MM.1S (cell line): ENCODE measurements at regions not wholly inside any gene's neighbourhood (a gene's known extent, or its start where the extent isn't known, plus 50 kb on each side); places are given as distances from the start of the nearest gene placed in this dataset.

ENCODE experiments used
- DNase-seq: peaks from one replicate; pipeline ENCODE4 v3.0.0-alpha.2; 2015
- H2AFZ ChIP-seq: fragments of 300-600 bp; sonication (generic); 2 replicates; pipeline ENCODE4 v1.6.0; 2016; ENCODE audit warnings: antibody characterized with exemption, low read length
- H3F3A ChIP-seq: fragments of 300-600 bp; sonication (generic); 2 replicates; pipeline ENCODE4 v1.6.1; 2016; ENCODE audit warnings: mild to moderate bottlenecking, antibody characterized with exemption, low read length, moderate library complexity, mixed read lengths; ENCODE audit not compliant: insufficient read depth
- H3K27ac ChIP-seq: fragments of 300-600 bp; sonication (generic); 2 replicates; pipeline ENCODE4 v1.5.1; 2016; ENCODE audit warnings: mild to moderate bottlenecking, low read length
- H3K27me3 ChIP-seq: fragments of 300-600 bp; sonication (generic); replicated peaks from 2 replicates; pipeline ENCODE4 v1.6.0; 2016; ENCODE audit warnings: low read length; ENCODE audit not compliant: insufficient read depth
- H3K36me3 ChIP-seq: fragments of 300-600 bp; sonication (generic); replicated peaks from 2 replicates; pipeline ENCODE4 v1.6.1; 2016; ENCODE audit warnings: mild to moderate bottlenecking, low read length, mixed read lengths; ENCODE audit not compliant: insufficient read depth
- H3K4me1 ChIP-seq: fragments of 300-600 bp; sonication (generic); 2 replicates; pipeline ENCODE4 v1.6.1; 2016; ENCODE audit warnings: low read length, mixed read lengths
- H3K4me2 ChIP-seq: fragments of 300-600 bp; sonication (generic); 2 replicates; pipeline ENCODE4 v1.6.0; 2016; ENCODE audit warnings: low read depth, low read length
- H3K4me3 ChIP-seq: fragments of 300-600 bp; sonication (generic); 2 replicates; pipeline ENCODE4 v1.5.1; 2016; ENCODE audit warnings: low read length, mixed read lengths
- H3K79me2 ChIP-seq: fragments of 300-600 bp; sonication (generic); 2 replicates; pipeline ENCODE4 v1.6.1; 2016; ENCODE audit warnings: mixed run types, low read length, mixed read lengths
- H3K9ac ChIP-seq: fragments of 300-600 bp; sonication (generic); 2 replicates; pipeline ENCODE4 v1.6.1; 2016; ENCODE audit warnings: low read length, mixed read lengths
- H3K9me2 ChIP-seq: fragments of 300-600 bp; sonication (generic); replicated peaks from 2 replicates; pipeline ENCODE4 v1.6.1; 2016; ENCODE audit warnings: mild to moderate bottlenecking, low read length, mixed read lengths; ENCODE audit not compliant: insufficient read depth
- H3K9me3 ChIP-seq: fragments of 300-600 bp; sonication (generic); replicated peaks from 2 replicates; pipeline ENCODE4 v1.6.1; 2016; ENCODE audit warnings: mild to moderate bottlenecking, low read length, mixed read lengths; ENCODE audit not compliant: insufficient read depth
- H4K20me1 ChIP-seq: fragments of 300-600 bp; sonication (generic); 2 replicates; pipeline ENCODE4 v1.6.1; 2016; ENCODE audit warnings: mild to moderate bottlenecking, low read length, moderate library complexity, mixed read lengths; ENCODE audit not compliant: insufficient read depth
- CTCF ChIP-seq: fragments of 300-600 bp; sonication (generic); IDR thresholded peaks from 2 replicates; pipeline ENCODE4 v1.5.1; 2016; ENCODE audit warnings: antibody characterized with exemption, low read length, mixed read lengths
- EZH2 ChIP-seq: fragments of 300-600 bp; sonication (generic); optimal IDR thresholded peaks from 2 replicates; pipeline ENCODE3; 2017; ENCODE audit warnings: low read depth, mild to moderate bottlenecking, antibody characterized with exemption, low read length, mixed read lengths
- EZH2phosphoT487 ChIP-seq: fragments of 300-600 bp; sonication (generic); IDR thresholded peaks from 2 replicates; pipeline ENCODE4 v1.6.1; 2018; ENCODE audit warnings: antibody characterized with exemption, low read length

GRCh38 chr5:148763996-148764395, 62.4 kb upstream of the ADRB2 start:
- Histone ChIP-seq H3K4me2 (no peak overlapping the region), H3K36me3 (no peaks in the 10 kb centered on the region), H4K20me1 (no peaks in the 10 kb centered on the region), H2AFZ (no peak overlapping the region), H3K4me3 (no peak overlapping the region), H3K9me2 (no peaks in the 10 kb centered on the region), H3K79me2 (no peaks in the 10 kb centered on the region), H3K9me3 (no peaks in the 10 kb centered on the region), H3K9ac (no peak overlapping the region), H3K27ac (no peak overlapping the region), H3K4me1 (peaks cover 25% of the 10 kb centered on the region), H3K27me3 (no peaks in the 10 kb centered on the region), H3F3A (peaks cover 18% of the 10 kb centered on the region)
- no peak for TF ChIP-seq CTCF
- no peak for TF ChIP-seq EZH2
- no peak for TF ChIP-seq EZH2phosphoT487
- no peak for DNase-seq

- Histone ChIP-seq H4K20me1 (no peaks in the 10 kb centered on the region), H3K27me3 (no peaks in the 10 kb centered on the region), H3K9me3 (no peaks in the 10 kb centered on the region), H3K4me2 (no peak overlapping the region), H3K27ac (no peak overlapping the region), H3K9me2 (no peaks in the 10 kb centered on the region), H2AFZ (no peak overlapping the region), H3K36me3 (no peaks in the 10 kb centered on the region), H3K9ac (no peak overlapping the region), H3K4me3 (no peak overlapping the region), H3K79me2 (no peaks in the 10 kb centered on the region), H3F3A (peaks cover 18% of the 10 kb centered on the region), H3K4me1 (peaks cover 25% of the 10 kb centered on the region)
- no peak for DNase-seq
- no peak for TF ChIP-seq EZH2
- TF ChIP-seq EZH2phosphoT487 = no peak
- TF ChIP-seq CTCF = no peak
These were observed 61.4 kb upstream of the ADRB2 start for GRCh38 chr5:148765061-148765460.

- Histone ChIP-seq H3F3A (peaks cover 3% of the 10 kb centered on the region; the same call in 1 of the 2 replicates), H3K4me3 (no peak overlapping the region), H3K9me3 (no peaks in the 10 kb centered on the region), H3K9ac (no peak overlapping the region), H3K4me1 (peaks cover 6% of the 10 kb centered on the region; the same call in 1 of the 2 replicates), H2AFZ (no peak overlapping the region), H3K36me3 (no peaks in the 10 kb centered on the region), H3K27me3 (no peaks in the 10 kb centered on the region), H3K9me2 (no peaks in the 10 kb centered on the region), H4K20me1 (no peaks in the 10 kb centered on the region), H3K27ac (no peak overlapping the region), H3K79me2 (no peaks in the 10 kb centered on the region), H3K4me2 (no peak overlapping the region)
- TF ChIP-seq CTCF (no peak), EZH2 (no peak), EZH2phosphoT487 (no peak)
- no peak for DNase-seq
These were observed 57.5 kb upstream of the ADRB2 start for GRCh38 chr5:148768806-148769415.
